ENCODE measurements at regions not wholly inside any gene's neighbourhood (a gene's known extent, or its start where the extent isn't known, plus 50 kb on each side); places are given as distances from the start of the nearest gene placed in this dataset.

GRCh38 chr5:166013415-166013814 is 2278.0 kb upstream of the WWC1 start:
- ChIA-PET POLR2A (no interaction called here), CTCF (ENCODE audit: low intra/inter-chr PET ratio, low total read pairs) (no interaction called here)
- Histone ChIP-seq H3K9ac (ENCODE audit: insufficient read depth, low read depth, low read length) (no peak overlapping the region), H3K4me3 (replicated peaks in 1 of 3; ENCODE audit: insufficient read depth in 1 of 3, low read depth in 2 of 3, low read length in 3 of 3) (no peak overlapping the region), H3K36me3 (replicated peaks in 1 of 2; ENCODE audit: control insufficient read depth in 1 of 2, insufficient read depth in 2 of 2, low read length in 2 of 2) (no peaks in the 10 kb centered on the region), H3K79me2 (ENCODE audit: insufficient read depth, low read length) (no peaks in the 10 kb centered on the region), H4K20me1 (ENCODE audit: insufficient read depth, low read length) (no peaks in the 10 kb centered on the region), H3K9me3 (ENCODE audit: low read length) (peaks cover 76% of the 10 kb centered on the region), H2AFZ (ENCODE audit: low read length) (no peak overlapping the region), H3K4me1 (ENCODE audit: insufficient read depth, low read length) (no peaks in the 10 kb centered on the region), H3K27me3 (ENCODE audit: control insufficient read depth in 1 of 2, insufficient read depth in 2 of 2, low read length in 2 of 2) (no peaks in the 10 kb centered on the region), H3K27ac (ENCODE audit: extremely low read length, insufficient read depth, low read length) (no peak overlapping the region), H3K4me2 (ENCODE audit: low read depth, low read length) (no peak overlapping the region)
- DNase-seq (ENCODE audit: low spot score), result no peak
- intact Hi-C loops (cut with micrococcal nuclease; ENCODE audit: unreplicated experiment), result no loop called here
- no peak for FAIRE-seq
- TF ChIP-seq ARHGAP35 (CRISPR knock-in tag; IDR thresholded peaks at IDR 0.05; ENCODE audit: borderline replicate concordance) (no peak), ZBTB38 (CRISPR knock-in tag; IDR thresholded peaks at IDR 0.05) (no peak), ZNF678 (CRISPR knock-in tag; IDR thresholded peaks at IDR 0.05) (no peak), ERF (CRISPR knock-in tag; IDR thresholded peaks at IDR 0.05) (no peak), NFE2L1 (CRISPR knock-in tag; IDR thresholded peaks at IDR 0.05; ENCODE audit: borderline replicate concordance) (no peak), ZNF589 (CRISPR knock-in tag; conservative IDR thresholded peaks at IDR 0.05) (no peak), ZSCAN29 (CRISPR knock-in tag; conservative IDR thresholded peaks at IDR 0.05) (no peak)
- TF ChIP-seq, protein P1, sequence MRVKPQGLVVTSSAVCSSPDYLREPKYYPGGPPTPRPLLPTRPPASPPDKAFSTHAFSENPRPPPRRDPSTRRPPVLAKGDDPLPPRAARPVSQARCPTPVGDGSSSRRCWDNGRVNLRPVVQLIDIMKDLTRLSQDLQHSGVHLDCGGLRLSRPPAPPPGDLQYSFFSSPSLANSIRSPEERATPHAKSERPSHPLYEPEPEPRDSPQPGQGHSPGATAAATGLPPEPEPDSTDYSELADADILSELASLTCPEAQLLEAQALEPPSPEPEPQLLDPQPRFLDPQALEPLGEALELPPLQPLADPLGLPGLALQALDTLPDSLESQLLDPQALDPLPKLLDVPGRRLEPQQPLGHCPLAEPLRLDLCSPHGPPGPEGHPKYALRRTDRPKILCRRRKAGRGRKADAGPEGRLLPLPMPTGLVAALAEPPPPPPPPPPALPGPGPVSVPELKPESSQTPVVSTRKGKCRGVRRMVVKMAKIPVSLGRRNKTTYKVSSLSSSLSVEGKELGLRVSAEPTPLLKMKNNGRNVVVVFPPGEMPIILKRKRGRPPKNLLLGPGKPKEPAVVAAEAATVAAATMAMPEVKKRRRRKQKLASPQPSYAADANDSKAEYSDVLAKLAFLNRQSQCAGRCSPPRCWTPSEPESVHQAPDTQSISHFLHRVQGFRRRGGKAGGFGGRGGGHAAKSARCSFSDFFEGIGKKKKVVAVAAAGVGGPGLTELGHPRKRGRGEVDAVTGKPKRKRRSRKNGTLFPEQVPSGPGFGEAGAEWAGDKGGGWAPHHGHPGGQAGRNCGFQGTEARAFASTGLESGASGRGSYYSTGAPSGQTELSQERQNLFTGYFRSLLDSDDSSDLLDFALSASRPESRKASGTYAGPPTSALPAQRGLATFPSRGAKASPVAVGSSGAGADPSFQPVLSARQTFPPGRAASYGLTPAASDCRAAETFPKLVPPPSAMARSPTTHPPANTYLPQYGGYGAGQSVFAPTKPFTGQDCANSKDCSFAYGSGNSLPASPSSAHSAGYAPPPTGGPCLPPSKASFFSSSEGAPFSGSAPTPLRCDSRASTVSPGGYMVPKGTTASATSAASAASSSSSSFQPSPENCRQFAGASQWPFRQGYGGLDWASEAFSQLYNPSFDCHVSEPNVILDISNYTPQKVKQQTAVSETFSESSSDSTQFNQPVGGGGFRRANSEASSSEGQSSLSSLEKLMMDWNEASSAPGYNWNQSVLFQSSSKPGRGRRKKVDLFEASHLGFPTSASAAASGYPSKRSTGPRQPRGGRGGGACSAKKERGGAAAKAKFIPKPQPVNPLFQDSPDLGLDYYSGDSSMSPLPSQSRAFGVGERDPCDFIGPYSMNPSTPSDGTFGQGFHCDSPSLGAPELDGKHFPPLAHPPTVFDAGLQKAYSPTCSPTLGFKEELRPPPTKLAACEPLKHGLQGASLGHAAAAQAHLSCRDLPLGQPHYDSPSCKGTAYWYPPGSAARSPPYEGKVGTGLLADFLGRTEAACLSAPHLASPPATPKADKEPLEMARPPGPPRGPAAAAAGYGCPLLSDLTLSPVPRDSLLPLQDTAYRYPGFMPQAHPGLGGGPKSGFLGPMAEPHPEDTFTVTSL (CRISPR knock-in tag; IDR thresholded peaks at IDR 0.05; ENCODE audit: borderline replicate concordance), result no peak
- WGBS (ENCODE audit: low lambda C conversion rate), result 7% methylated on average over 4 of the region's 4 CpGs
- in situ Hi-C loops (cut with HindIII; ENCODE audit: extremely low pct_ligation_motif_present, low pct_unique_long_range_greater_than_20kb), result no loop called here
- no TSS peak for BruUV-seq (replicated peaks)
- no peak for ATAC-seq
